ENCODE measurements at regions not wholly inside any gene's neighbourhood (a gene's known extent, or its start where the extent isn't known, plus 50 kb on each side); places are given as distances from the start of the nearest gene placed in this dataset.
"Not testable (repeated sequence)": the region's sequence is repeated elsewhere in the genome, so short reads cannot be mapped to it uniquely, and the experiment has no call there.

- DNase-seq: no peak
Measured at GRCh38 chr6:21773576-21773968, 180.0 kb downstream of the SOX4 start.

GRCh38 chr6:21777846-21778245 is 184.3 kb downstream of the SOX4 start:
- DNase-seq: no peak

DNA sequence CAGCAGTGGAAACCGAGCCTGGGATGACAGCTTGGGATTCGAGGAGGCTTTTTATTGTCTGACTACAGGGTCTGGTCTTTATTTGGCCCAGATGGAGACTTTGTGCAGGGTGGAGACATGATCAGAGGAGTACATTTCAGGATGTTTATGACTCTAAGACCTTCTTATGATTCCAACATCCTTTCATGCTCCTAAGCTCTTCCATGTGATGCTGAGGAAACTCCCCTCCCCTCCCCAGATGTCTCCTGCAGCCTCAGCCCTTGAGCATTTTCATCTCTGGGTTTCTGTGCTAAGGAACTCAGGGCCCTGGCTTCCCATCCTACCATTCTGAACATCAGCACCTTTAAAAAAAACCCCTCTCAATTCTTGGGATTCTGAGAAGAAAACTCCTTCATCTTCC is 186.6 kb downstream of the SOX4 start:
- DNase-seq: no peak

DNA sequence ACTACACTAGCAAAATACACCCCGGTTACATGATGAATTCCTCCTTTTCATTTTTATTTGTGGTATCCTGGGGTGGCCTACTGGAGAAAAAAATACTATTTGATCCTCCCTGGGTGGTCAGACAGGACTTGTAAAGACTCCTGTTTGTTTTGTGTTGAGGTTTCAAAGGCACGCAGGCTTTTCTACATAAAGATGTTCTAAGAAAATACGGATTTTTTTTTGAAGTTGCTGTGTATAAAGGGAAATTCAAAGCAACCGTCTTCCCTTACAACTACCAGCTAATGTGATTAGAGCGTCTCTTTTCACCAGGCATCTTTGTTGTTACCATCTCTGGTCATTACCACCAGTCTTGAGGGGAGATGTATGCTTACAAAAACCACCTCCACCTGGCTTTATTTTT is 187.1 kb downstream of the SOX4 start:
- no peak for DNase-seq

- DNase-seq: no peak
Measured at GRCh38 chr6:21781128-21781527, 187.6 kb downstream of the SOX4 start.

DNA sequence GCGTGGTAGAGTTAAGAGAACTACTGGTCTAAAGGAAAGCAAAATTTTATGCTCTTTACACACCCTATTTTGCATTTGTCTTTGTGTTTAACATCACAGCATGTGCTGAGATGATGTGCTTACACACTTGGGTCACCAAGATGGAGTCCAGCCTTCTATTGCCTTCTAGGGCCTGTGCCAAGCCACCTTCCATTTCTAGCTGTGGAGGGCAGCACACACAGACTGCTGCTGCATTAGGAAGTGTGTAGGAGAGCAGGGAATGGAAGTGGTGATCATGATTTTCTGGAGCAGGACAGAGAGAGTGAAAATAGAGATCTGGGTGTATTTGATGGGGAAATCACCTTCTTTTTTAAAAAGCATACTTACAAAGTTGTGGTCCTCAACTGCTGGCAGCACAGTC is 191.6 kb downstream of the SOX4 start:
- DNase-seq: no peak

GRCh38 chr6:21791056-21791455 is 197.5 kb downstream of the SOX4 start:
- DNase-seq: no peak

- no peak for DNase-seq
Measured at GRCh38 chr6:21791581-21791980, 198.0 kb downstream of the SOX4 start.

GRCh38 chr6:21792177-21792576 is 198.6 kb downstream of the SOX4 start:
- no peak for DNase-seq

DNA sequence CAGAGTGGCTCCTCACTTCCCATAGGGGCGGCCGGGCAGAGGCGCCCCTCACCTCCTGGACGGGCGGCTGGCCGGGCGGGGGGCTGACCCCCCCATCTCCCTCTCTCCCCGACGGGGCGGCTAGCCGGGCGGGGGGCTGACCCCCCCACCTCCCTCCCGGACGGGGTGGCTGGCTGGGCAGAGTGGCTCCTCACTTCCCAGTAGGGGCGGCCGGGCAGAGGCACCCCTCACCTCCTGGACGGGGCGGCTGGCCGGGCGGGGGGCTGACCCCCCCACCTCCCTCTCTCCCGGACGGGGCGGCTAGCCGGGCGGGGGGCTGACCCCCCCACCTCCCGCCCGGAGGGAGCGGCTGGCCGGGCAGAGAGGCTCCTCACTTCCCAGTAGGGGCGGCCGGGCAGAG is 203.4 kb downstream of the SOX4 start:
- DNase-seq: not testable (repeated sequence)

DNA sequence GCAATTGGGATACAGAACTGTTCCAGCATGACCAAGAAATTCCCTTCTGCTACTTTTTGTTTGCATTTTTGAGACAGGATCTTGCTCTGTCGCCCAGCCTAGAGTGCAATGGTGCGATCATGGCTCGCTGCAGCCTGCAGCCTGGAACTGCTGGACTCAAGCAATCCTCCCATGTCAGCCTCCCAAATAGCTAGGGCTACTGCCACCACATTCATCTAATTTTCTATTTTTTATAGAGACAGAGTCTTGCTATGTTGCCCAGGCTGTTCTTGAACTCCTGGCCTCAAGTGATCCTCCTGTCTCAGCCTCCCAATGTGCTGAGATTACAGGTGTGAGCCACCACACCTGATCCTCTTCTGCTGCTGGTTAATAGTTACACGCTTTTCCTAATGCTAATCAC is 204.9 kb downstream of the SOX4 start:
- no peak for DNase-seq

- no peak for DNase-seq
Measured at GRCh38 chr6:21800330-21800729, 206.8 kb downstream of the SOX4 start.

DNA sequence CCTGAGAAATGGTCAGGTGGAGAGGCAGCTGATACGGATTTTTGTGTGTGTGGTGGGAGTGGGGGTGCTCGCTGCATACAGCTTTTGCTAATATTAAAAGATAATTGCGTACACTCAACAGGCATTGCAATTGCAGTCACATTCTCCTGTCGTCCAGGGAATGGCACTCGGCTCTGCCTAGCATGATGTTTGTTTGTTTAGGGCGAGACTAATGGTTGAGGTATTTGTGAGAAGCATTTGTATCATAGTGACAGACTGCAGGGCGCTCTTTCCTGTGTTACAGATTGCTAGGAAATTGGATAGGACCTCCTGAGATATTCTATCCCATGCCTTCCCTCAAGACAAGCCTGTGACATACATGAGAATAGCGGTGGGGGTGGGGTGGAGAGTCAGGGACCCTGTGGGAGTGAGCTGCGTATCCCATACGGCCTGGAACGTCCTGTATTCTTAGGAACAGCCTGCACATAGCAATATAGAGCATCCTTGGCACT is 207.4 kb downstream of the SOX4 start:
- DNase-seq: peak; percentile 42

- no peak for DNase-seq
Measured at GRCh38 chr6:21801446-21802174, 208.1 kb downstream of the SOX4 start.

- DNase-seq: no peak
Measured at GRCh38 chr6:21802175-21802822, 208.7 kb downstream of the SOX4 start.

DNA sequence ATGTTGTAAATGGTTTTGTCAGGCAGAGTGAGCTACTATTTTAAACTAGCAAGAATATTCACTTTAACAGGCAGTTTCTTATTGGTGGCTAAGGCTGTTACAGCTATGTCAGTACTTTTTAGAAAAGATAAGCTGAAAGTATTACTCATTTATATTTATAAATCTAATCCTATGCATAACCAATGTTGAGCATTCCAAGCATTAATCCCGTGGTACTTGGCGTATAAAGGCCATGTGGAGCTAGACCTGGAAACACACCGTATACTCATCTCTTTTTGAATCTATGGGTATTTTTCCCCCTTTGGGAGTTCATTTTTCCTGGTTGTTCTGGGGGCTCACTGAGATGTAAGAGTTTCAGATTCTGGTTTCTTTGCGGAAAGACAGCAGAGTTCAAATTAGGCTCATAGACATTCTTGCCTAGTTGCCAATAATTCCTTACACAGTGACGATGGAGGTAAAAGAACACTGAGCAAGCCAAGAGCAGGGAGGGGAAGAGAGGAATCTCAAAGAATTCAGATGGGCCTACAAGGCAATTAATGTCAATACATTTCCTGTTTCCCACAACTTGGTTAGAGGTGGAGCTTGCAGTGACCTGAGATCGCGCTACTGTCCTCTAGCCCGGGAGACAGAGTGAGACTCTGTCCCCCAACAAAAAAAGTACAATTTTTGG is 211.5 kb downstream of the SOX4 start:
- DNase-seq: no peak

GRCh38 chr6:21807299-21808044 is 213.9 kb downstream of the SOX4 start:
- DNase-seq: no peak

DNA sequence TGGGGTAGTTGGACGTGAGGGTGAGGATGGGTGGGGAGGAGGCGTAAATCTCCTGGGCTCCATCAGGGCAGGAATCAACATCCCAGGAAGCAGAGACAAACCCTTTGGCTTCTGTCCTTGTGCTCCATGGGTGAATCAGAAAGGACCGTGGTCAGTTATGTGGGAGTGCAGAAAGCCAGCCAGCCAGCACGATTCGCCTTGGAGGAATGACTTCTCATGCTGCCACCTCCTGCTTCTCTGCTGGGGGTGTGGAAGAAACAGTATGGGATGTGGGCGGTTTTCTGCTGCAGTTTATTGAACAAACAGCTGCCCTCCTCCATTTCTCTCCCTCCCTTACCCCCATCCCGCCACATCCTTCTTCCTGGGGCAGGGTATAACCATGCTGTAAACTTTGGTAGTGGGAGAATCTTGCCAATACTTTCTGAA is 214.5 kb downstream of the SOX4 start:
- peak; percentile 40 for DNase-seq

DNA sequence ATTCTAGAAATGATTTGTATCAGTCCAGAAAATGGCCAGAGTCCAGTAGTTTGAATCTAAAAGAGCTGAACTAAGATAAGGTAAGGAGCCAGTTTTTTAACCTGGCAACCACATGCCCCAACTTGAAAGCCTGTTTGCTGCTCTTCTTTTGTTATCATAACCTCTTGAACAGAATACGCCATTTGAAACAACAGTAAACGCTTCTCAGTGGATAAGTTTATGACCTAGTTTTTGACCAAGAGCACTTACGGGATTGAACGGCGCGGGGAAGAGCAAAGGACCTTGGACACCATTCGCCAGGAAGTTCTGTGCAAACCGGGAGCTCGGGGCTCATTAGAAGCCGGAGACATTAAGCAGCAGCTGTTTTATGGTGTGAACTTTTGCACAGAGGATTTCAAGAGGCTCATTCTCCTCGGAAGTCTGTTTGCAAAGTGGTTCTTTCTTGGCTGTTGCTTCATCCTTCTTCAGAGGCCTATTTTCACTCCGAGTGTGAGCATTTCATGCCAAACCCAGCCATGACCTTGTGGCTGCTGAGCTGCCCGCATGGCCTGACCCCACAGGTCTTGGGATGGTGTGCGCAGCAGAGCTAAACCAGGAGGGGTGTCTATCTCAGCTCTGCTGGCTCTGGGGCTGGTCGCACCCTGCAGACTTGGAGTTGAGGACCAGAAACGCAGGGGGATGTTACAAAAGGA is 215.1 kb downstream of the SOX4 start:
- DNase-seq: no peak

- no peak for DNase-seq
Measured at GRCh38 chr6:21811484-21811883, 217.9 kb downstream of the SOX4 start.

- no peak for DNase-seq
Measured at GRCh38 chr6:21816231-21816630, 222.7 kb downstream of the SOX4 start.

- DNase-seq: no peak
Measured at GRCh38 chr6:21820442-21820841, 226.9 kb downstream of the SOX4 start.

- no peak for DNase-seq
Measured at GRCh38 chr6:21823371-21823770, 229.8 kb downstream of the SOX4 start.

Measured in HCEC 1CT (cell line).